Endothelial cell of umbilical vein (primary cell): ENCODE measurements at regions not wholly inside any gene's neighbourhood (a gene's known extent, or its start where the extent isn't known, plus 50 kb on each side); places are given as distances from the start of the nearest gene placed in this dataset.

ENCODE experiments used
- BruUV-seq: library from RNA; stranded (reverse); fragments of 400-500 nt; replicated peaks from 2 replicates; lab custom pipeline; 2021; lab: Mats Ljungman, UMichigan
- CTCF ChIA-PET: fragments of 300-600, 350-600 bp; sonication (Branson Sonifier 250); formaldehyde crosslinking; loops from one replicate; lab custom pipeline; 2021; ENCODE audit warnings: antibody characterized with exemption, inconsistent platforms; lab: Charles Lee
- POLR2A ChIA-PET: fragments of 300-600, 350-600 bp; sonication (Branson Sonifier 250); formaldehyde crosslinking; loops from one replicate; lab custom pipeline; 2021; ENCODE audit warnings: antibody characterized with exemption, inconsistent platforms; lab: Charles Lee
- DNase-seq: peaks from one replicate; pipeline ENCODE4 v3.0.0-alpha.2; 2011; ENCODE audit warnings: low read depth, low spot score
- FAIRE-seq: peaks from 2 replicates; lab custom pipeline; 2011; peaks lifted over from hg19 to GRCh38; lab: Jason Lieb, UNC
- H2AFZ ChIP-seq: 2 replicates; pipeline ENCODE4 v1.6.0; 2012; ENCODE audit warnings: low read depth, low read length, control low read depth, inconsistent platforms
- H3K27ac ChIP-seq: 2 replicates; pipeline ENCODE4 v1.5.1; 2011; ENCODE audit warnings: low read depth, mild to moderate bottlenecking, control low read depth, low read length, moderate library complexity; ENCODE audit not compliant: insufficient read depth
- H3K27me3 ChIP-seq, 2 experiments: 2 replicates each; pipeline versions ENCODE4 v1.6.0 to v1.6.1; 2011; ENCODE audit warnings: low read length in 2 of 2, mixed read lengths in 1 of 2; ENCODE audit not compliant: control insufficient read depth in 2 of 2, insufficient read depth in 2 of 2
- H3K36me3 ChIP-seq, 2 experiments: 2 replicates in 1 of 2; 3 replicates in 1 of 2; pipeline ENCODE4 v1.5.1; 2011; ENCODE audit warnings: low read length in 2 of 2, mild to moderate bottlenecking in 1 of 2, moderate library complexity in 1 of 2; ENCODE audit not compliant: control insufficient read depth in 2 of 2, insufficient read depth in 2 of 2; ENCODE audit errors: extremely low read depth in 1 of 2
- H3K4me1 ChIP-seq: 3 replicates; pipeline ENCODE4 v1.5.1; 2011; ENCODE audit warnings: mild to moderate bottlenecking, low read length; ENCODE audit not compliant: control insufficient read depth, insufficient read depth; ENCODE audit errors: extremely low read depth
- H3K4me2 ChIP-seq: 2 replicates; pipeline ENCODE4 v1.6.1; 2011; ENCODE audit warnings: low read length, control low read depth, mixed read lengths; ENCODE audit not compliant: insufficient read depth
- H3K4me3 ChIP-seq, 3 experiments: fragments of 200-600 bp in 1 of 3; sonication (generic), shearing (Covaris generic) in 1 of 3; replicated peaks in 1 of 3; 2 replicates each; pipeline ENCODE4 v1.5.1; 2011 to 2016; ENCODE audit warnings: control low read depth in 3 of 3, low read length in 3 of 3, mild to moderate bottlenecking in 2 of 3, inconsistent platforms in 1 of 3, low read depth in 1 of 3, moderate library complexity in 1 of 3; ENCODE audit not compliant: insufficient read depth in 1 of 3
- H3K79me2 ChIP-seq: 2 replicates; pipeline ENCODE4 v1.6.0; 2012; ENCODE audit warnings: low read length, inconsistent platforms; ENCODE audit not compliant: control insufficient read depth, insufficient read depth
- H3K9ac ChIP-seq: replicated peaks from 2 replicates; pipeline ENCODE3; 2011; ENCODE audit warnings: low read length, control low read depth; ENCODE audit not compliant: insufficient read depth; ENCODE audit errors: extremely low read depth
- H3K9me1 ChIP-seq: replicated peaks from 3 replicates; pipeline ENCODE4 v1.6.0; 2011; ENCODE audit warnings: mild to moderate bottlenecking, low read length; ENCODE audit not compliant: control insufficient read depth, insufficient read depth; ENCODE audit errors: extremely low read depth
- H3K9me3 ChIP-seq: replicated peaks from 2 replicates; pipeline ENCODE4 v1.5.1; 2012; ENCODE audit warnings: low read length, inconsistent platforms; ENCODE audit not compliant: control insufficient read depth, insufficient read depth
- H4K20me1 ChIP-seq: replicated peaks from 2 replicates; pipeline ENCODE3; 2011; ENCODE audit warnings: mild to moderate bottlenecking, low read length; ENCODE audit not compliant: control insufficient read depth, insufficient read depth; ENCODE audit errors: extremely low read depth
- CTCF ChIP-seq, 2 donors: IDR thresholded peaks; 1 replicate in 1 of 2; 2 replicates in 1 of 2; pipeline ENCODE4 v1.5.1; 2011; ENCODE audit warnings: low read length in 2 of 2, mild to moderate bottlenecking in 2 of 2, moderate library complexity in 2 of 2, control low read depth in 1 of 2, inconsistent platforms in 1 of 2, low read depth in 1 of 2; ENCODE audit not compliant: insufficient read depth in 1 of 2; ENCODE audit errors: extremely low read depth in 1 of 2
- EZH2 ChIP-seq: IDR thresholded peaks from 2 replicates; pipeline ENCODE4 v1.6.1; 2012; ENCODE audit warnings: borderline replicate concordance, low read depth, mild to moderate bottlenecking, moderate library complexity, low read length, inconsistent platforms; ENCODE audit not compliant: severe bottlenecking
- FOS ChIP-seq: IDR thresholded peaks from 2 replicates; pipeline ENCODE4 v1.6.1; 2011; ENCODE audit warnings: mild to moderate bottlenecking, low read length, moderate library complexity, borderline replicate concordance; ENCODE audit not compliant: insufficient read depth
- GATA2 ChIP-seq: IDR thresholded peaks from 2 replicates; pipeline ENCODE4 v1.7.0; 2011; ENCODE audit warnings: low read depth, mild to moderate bottlenecking, moderate library complexity, mixed read lengths, low read length; ENCODE audit not compliant: insufficient read length, insufficient read depth
- JUN ChIP-seq: IDR thresholded peaks from 2 replicates; pipeline ENCODE4 v1.6.1; 2011; ENCODE audit warnings: borderline replicate concordance, low read depth; ENCODE audit not compliant: insufficient read length, insufficient read depth
- MAX ChIP-seq: IDR thresholded peaks from 2 replicates; pipeline ENCODE4 v1.6.1; 2011; ENCODE audit not compliant: insufficient read depth, insufficient read length
- MYC ChIP-seq: IDR thresholded peaks from one replicate; pipeline ENCODE4 v1.6.1; 2011; ENCODE audit warnings: mild to moderate bottlenecking, low read depth, low read length
- POLR2A ChIP-seq: IDR thresholded peaks from 2 replicates; pipeline ENCODE4 v1.6.1; 2012; ENCODE audit warnings: low read depth, mild to moderate bottlenecking, control low read depth, low read length
- POLR2AphosphoS5 ChIP-seq: IDR thresholded peaks from 2 replicates; pipeline ENCODE4 v1.6.1; 2012; ENCODE audit warnings: low read depth, mild to moderate bottlenecking, control low read depth, low read length, moderate library complexity; ENCODE audit not compliant: insufficient read depth
- dilution Hi-C: fragments of 300-500 bp; cut with MboI; formaldehyde crosslinking; loops from one replicate; pipeline ENCODE4 v1.15.0; 2019; ENCODE audit warnings: low sequenced_read_pairs; ENCODE audit not compliant: extremely low pct_ligation_motif_present
- intact Hi-C: fragments of 100-400 bp; cut with micrococcal nuclease; formaldehyde crosslinking; loops from one replicate; pipeline ENCODE4 v1.10.0; 2022

- Histone ChIP-seq H3K4me3 (no peak overlapping the region), H3K27me3 (no peaks in the 10 kb centered on the region), H3K4me2 (no peak overlapping the region), H3K79me2 (no peaks in the 10 kb centered on the region), H3K9me1 (no peaks in the 10 kb centered on the region), H3K4me1 (no peaks in the 10 kb centered on the region), H3K9me3 (no peaks in the 10 kb centered on the region), H3K36me3 (no peaks in the 10 kb centered on the region), H3K27ac (no peak overlapping the region), H2AFZ (no peak overlapping the region), H4K20me1 (no peaks in the 10 kb centered on the region), H3K9ac (no peak overlapping the region)
- ChIA-PET POLR2A (interaction anchor here (1.2 kb wide), 1 partner anchor 17 kb away, joined by 3 read pairs; no protein-coding TSS in a partner anchor), CTCF (interaction anchor here (1.2 to 1.9 kb wide), 4 partner anchors 12 to 106 kb away, joined by 3 to 5 read pairs (median 4); no protein-coding TSS in a partner anchor)
- TF ChIP-seq FOS, result no peak
- no peak for TF ChIP-seq EZH2
- no peak for TF ChIP-seq CTCF (IDR thresholded peaks at IDR 0.05; ENCODE audit: extremely low read depth in 1 of 2, insufficient read depth in 1 of 2, low read depth in 1 of 2, low read length in 2 of 2)
- no peak for TF ChIP-seq MYC
- TF ChIP-seq MAX, result no peak
- no peak for TF ChIP-seq POLR2AphosphoS5
- no peak for TF ChIP-seq JUN
- no peak for TF ChIP-seq GATA2
- TF ChIP-seq POLR2A, result no peak
- DNase-seq, result no peak
- BruUV-seq, result no TSS peak
- intact Hi-C loops (no loop called here), dilution Hi-C loops (no loop called here)
- no peak for FAIRE-seq
Observed at GRCh38 chr21:29242201-29242600, 56.5 kb upstream of the BACH1 start.
